ENCODE measurements at regions not wholly inside any gene's neighbourhood (a gene's known extent, or its start where the extent isn't known, plus 50 kb on each side); places are given as distances from the start of the nearest gene placed in this dataset.

- no peak for TF ChIP-seq CTCF (IDR thresholded peaks at IDR 0.05; ENCODE audit: insufficient read depth, low read length)
- TF ChIP-seq POLR2AphosphoS5 (IDR thresholded peaks at IDR 0.05; ENCODE audit: low read depth), result no peak
Observed at GRCh38 chr5:158485047-158485446, 614.7 kb downstream of the EBF1 start.

Measured in HL-60 (cell line).